Neuronal stem cell (in vitro differentiated cells): ENCODE measurements at regions not wholly inside any gene's neighbourhood (a gene's known extent, or its start where the extent isn't known, plus 50 kb on each side); places are given as distances from the start of the nearest gene placed in this dataset.

Experiments used
- DNase-seq: peaks from one replicate; pipeline ENCODE4 v3.0.0-alpha.2; 2013; ENCODE audit warnings: low spot score
- H2AFZ ChIP-seq: one replicate; pipeline ENCODE4 v1.6.1; 2013; ENCODE audit warnings: mild to moderate bottlenecking, low read length, inconsistent platforms
- H2AK5ac ChIP-seq: 2 replicates; pipeline ENCODE4 v1.6.1; 2013; ENCODE audit warnings: low read depth, mild to moderate bottlenecking, inconsistent platforms, low read length, moderate library complexity, mixed read lengths
- H2BK120ac ChIP-seq: 2 replicates; pipeline ENCODE4 v1.6.1; 2013; ENCODE audit warnings: low read depth, mild to moderate bottlenecking, inconsistent platforms, low read length, moderate library complexity, mixed read lengths
- H2BK12ac ChIP-seq: one replicate; pipeline ENCODE4 v1.6.1; 2013; ENCODE audit warnings: low read length, inconsistent platforms
- H2BK15ac ChIP-seq: 2 replicates; pipeline ENCODE4 v1.6.1; 2013; ENCODE audit warnings: mild to moderate bottlenecking, low read length, inconsistent platforms, mixed read lengths
- H2BK5ac ChIP-seq: one replicate; pipeline ENCODE4 v1.6.1; 2013; ENCODE audit warnings: inconsistent platforms, mild to moderate bottlenecking, low read length, moderate library complexity
- H3K14ac ChIP-seq: one replicate; pipeline ENCODE4 v1.6.1; 2013; ENCODE audit warnings: low read length, inconsistent platforms
- H3K18ac ChIP-seq: 2 replicates; pipeline ENCODE4 v1.6.1; 2013; ENCODE audit warnings: low read length, inconsistent platforms
- H3K23ac ChIP-seq: 2 replicates; pipeline ENCODE4 v1.6.1; 2013; ENCODE audit warnings: low read depth, mild to moderate bottlenecking, mixed read lengths, low read length, inconsistent platforms; ENCODE audit not compliant: poor library complexity
- H3K27ac ChIP-seq: replicated peaks from 3 replicates; pipeline ENCODE4 v1.5.1; 2013; ENCODE audit warnings: low read length, inconsistent platforms
- H3K27me3 ChIP-seq, 3 experiments: 2 replicates each; pipeline ENCODE4 v1.6.1; 2013; ENCODE audit warnings: low read length in 3 of 3, mild to moderate bottlenecking in 2 of 3, inconsistent platforms in 1 of 3, low read depth in 1 of 3, mixed read lengths in 1 of 3, moderate library complexity in 1 of 3; ENCODE audit not compliant: control insufficient read depth in 3 of 3, insufficient read depth in 3 of 3
- H3K36me3 ChIP-seq, 2 donors: replicated peaks in 1 of 2; 2 replicates each; pipeline ENCODE4 v1.6.1; 2013; ENCODE audit warnings: low read length in 2 of 2; ENCODE audit not compliant: control insufficient read depth in 2 of 2, insufficient read depth in 2 of 2
- H3K4ac ChIP-seq: 2 replicates; pipeline ENCODE4 v1.6.1; 2013; ENCODE audit warnings: inconsistent platforms, mild to moderate bottlenecking, low read length, moderate library complexity
- H3K4me1 ChIP-seq, 2 donors: 1 replicate in 1 of 2; 2 replicates in 1 of 2; pipeline ENCODE4 v1.6.1; 2013; ENCODE audit warnings: low read length in 2 of 2, low read depth in 1 of 2; ENCODE audit not compliant: control insufficient read depth in 2 of 2, insufficient read depth in 1 of 2
- H3K4me2 ChIP-seq: one replicate; pipeline ENCODE4 v1.6.1; 2013; ENCODE audit warnings: mild to moderate bottlenecking, low read length, inconsistent platforms; ENCODE audit not compliant: insufficient read depth, poor library complexity, severe bottlenecking
- H3K4me3 ChIP-seq, 2 donors: 2 replicates each; pipeline ENCODE4 v1.5.1; 2013; ENCODE audit warnings: low read length in 2 of 2, mild to moderate bottlenecking in 2 of 2, inconsistent platforms in 1 of 2, moderate library complexity in 1 of 2
- H3K79me1 ChIP-seq: one replicate; pipeline ENCODE4 v1.6.1; 2013; ENCODE audit warnings: low read depth, mild to moderate bottlenecking, inconsistent platforms, low read length, moderate library complexity
- H3K9ac ChIP-seq: one replicate; pipeline ENCODE4 v1.6.1; 2013; ENCODE audit warnings: mild to moderate bottlenecking, low read depth, low read length, inconsistent platforms; ENCODE audit not compliant: poor library complexity
- H3K9me3 ChIP-seq, 2 donors: replicated peaks in 1 of 2; 2 replicates each; pipeline versions ENCODE3 to v1.6.1; 2013; ENCODE audit warnings: low read length in 2 of 2, mild to moderate bottlenecking in 2 of 2, inconsistent platforms in 1 of 2, low read depth in 1 of 2, mixed read lengths in 1 of 2, moderate library complexity in 1 of 2; ENCODE audit not compliant: control insufficient read depth in 2 of 2, insufficient read depth in 1 of 2
- H4K8ac ChIP-seq: one replicate; pipeline ENCODE4 v1.6.1; 2013; ENCODE audit warnings: low read depth, mild to moderate bottlenecking, inconsistent platforms, low read length, moderate library complexity
- H4K91ac ChIP-seq: one replicate; pipeline ENCODE4 v1.6.1; 2013; ENCODE audit warnings: low read length, low read depth, mild to moderate bottlenecking, inconsistent platforms; ENCODE audit not compliant: poor library complexity
- WGBS, 2 donors: extraction: QIAGEN DNeasy Blood & Tissue Kit; methylation state at CpG; one replicate each; pipeline ENCODE4 v1.1.7; 2013; ENCODE audit warnings: missing lambda C conversion rate in 2 of 2, mixed read lengths in 1 of 2; ENCODE audit not compliant: insufficient read length in 2 of 2, insufficient replicate concordance in 1 of 2; ENCODE audit errors: extremely low coverage in 2 of 2; 5-methylcytosine and 5-hydroxymethylcytosine counted together

DNA sequence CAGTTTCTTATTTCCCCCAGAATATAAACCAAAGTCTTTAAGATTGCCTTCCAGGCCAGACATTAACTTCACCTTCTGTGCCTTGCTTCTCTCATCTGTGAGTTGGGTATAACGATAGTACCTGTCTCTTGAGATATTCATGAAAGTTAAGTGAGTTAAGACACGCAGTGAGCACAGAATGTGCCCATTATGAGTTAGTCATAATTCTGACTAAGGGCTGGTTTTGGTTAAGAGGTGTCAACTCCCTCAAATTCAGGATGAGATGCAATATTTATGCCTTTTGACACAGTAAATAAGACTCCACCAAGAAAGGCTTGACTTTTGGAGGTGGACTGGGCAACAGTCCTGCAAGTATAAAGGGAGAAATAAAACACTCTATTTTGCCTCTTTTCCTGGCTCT, 528.7 kb upstream of the IGFBP3 start:
- no peaks in the 10 kb centered on the region for H3K79me1 ChIP-seq
- no peaks in the 10 kb centered on the region for H3K4me1 ChIP-seq
- H3K27ac ChIP-seq = no peak overlapping the region
- no peaks in the 10 kb centered on the region for H3K36me3 ChIP-seq
- no peaks in the 10 kb centered on the region for H3K27me3 ChIP-seq
- no peak overlapping the region for H4K91ac ChIP-seq
- H3K9me3 ChIP-seq = no peaks in the 10 kb centered on the region
- no CpG with 5 or more reads among the region's 2 CpGs for WGBS, 2 donors
- H3K4me3 ChIP-seq = no peak overlapping the region
- no peak overlapping the region for H2BK12ac ChIP-seq
- no peak overlapping the region for H3K9ac ChIP-seq
- H3K4ac ChIP-seq = no peak overlapping the region
- H2BK120ac ChIP-seq = no peak overlapping the region
- no peak overlapping the region for H2AK5ac ChIP-seq
- no peak overlapping the region for H3K14ac ChIP-seq
- no peak overlapping the region for H4K8ac ChIP-seq
- no peak for DNase-seq
- H3K4me2 ChIP-seq = no peak overlapping the region
- no peak overlapping the region for H3K23ac ChIP-seq
- no peak overlapping the region for H3K18ac ChIP-seq
- no peak overlapping the region for H2AFZ ChIP-seq
- no peak overlapping the region for H2BK15ac ChIP-seq
- H2BK5ac ChIP-seq = no peak overlapping the region

DNA sequence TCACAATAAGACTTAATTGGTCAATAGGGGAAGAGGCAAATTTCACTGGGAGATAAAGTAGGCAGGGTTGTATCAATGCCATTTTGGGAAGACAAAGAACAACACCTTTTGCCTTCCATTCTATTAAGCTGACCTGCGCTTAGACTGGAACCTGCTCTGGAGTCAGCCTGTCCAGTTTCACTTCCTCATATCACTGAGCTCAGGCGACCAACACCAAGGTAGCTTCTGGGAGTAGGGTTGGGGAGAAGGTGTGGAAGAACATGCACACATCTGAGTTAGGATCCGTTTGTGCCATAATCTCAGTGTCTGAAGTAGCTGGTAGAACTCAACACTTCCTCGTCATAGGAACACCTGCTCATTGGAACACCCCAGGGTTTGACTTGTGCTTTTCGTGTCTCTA, 527.4 kb upstream of the IGFBP3 start:
- Histone ChIP-seq H3K4me3 (no peak overlapping the region), H3K36me3 (no peaks in the 10 kb centered on the region), H2BK5ac (no peak overlapping the region), H3K27me3 (no peaks in the 10 kb centered on the region), H3K9me3 (no peaks in the 10 kb centered on the region), H3K4ac (no peak overlapping the region), H3K9ac (no peak overlapping the region), H4K91ac (no peak overlapping the region), H2BK15ac (no peak overlapping the region), H2AK5ac (no peak overlapping the region), H3K14ac (no peak overlapping the region), H3K18ac (no peak overlapping the region), H2BK12ac (no peak overlapping the region), H3K79me1 (no peaks in the 10 kb centered on the region), H3K4me2 (no peak overlapping the region), H3K27ac (no peak overlapping the region), H2AFZ (no peak overlapping the region), H3K4me1 (no peaks in the 10 kb centered on the region), H3K23ac (no peak overlapping the region), H4K8ac (no peak overlapping the region), H2BK120ac (no peak overlapping the region)
- DNase-seq = no peak
- WGBS, 2 donors = no CpG with 5 or more reads among the region's 5 CpGs

DNA sequence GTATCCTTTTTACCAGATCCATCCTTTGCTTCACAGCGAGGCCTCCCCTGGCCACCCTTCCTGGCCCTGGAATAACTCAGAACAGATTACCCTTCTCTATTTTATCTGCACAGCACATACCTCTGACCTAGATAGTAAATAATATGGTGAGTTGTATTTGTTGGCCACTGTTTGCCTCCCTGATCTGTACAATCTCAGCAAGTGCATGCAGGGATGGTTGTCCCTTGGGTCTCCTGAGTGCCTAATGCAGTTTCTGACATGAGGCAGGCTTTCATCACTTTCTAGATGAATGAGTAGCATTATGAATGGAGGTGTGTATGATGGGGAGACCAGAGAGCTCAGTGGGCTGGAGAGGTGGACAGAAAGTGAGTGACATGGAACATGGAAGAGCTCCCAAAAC, 525.1 kb upstream of the IGFBP3 start:
- no peak overlapping the region for H3K23ac ChIP-seq

DNA sequence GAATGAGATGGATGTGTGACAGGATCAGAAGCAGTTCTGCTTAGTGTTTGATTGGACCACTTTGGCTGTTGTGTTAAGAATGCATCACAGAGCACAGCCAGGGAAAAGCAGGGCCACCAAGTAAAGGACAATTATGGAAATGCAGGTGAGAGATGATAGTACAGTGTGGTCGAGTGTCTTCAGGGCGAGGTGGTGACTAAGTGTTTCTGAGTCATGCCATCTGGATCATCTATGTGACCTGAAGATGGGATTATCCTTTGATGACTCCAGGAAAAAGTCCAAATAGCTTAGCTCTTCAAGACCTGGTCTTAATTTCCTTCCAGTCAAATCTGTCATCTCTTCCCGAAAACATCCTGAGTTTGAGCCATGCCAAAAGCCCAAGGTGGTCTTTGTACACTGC, 523.2 kb upstream of the IGFBP3 start:
- no peak overlapping the region for H3K14ac ChIP-seq
- no peak overlapping the region for H2BK120ac ChIP-seq
- no peaks in the 10 kb centered on the region for H3K27me3 ChIP-seq
- no peak overlapping the region for H2AFZ ChIP-seq
- no peaks in the 10 kb centered on the region for H3K9me3 ChIP-seq
- no peak overlapping the region for H3K9ac ChIP-seq
- H3K4ac ChIP-seq = no peak overlapping the region
- no peak overlapping the region for H4K8ac ChIP-seq
- H2BK5ac ChIP-seq = no peak overlapping the region
- DNase-seq = no peak
- H3K4me2 ChIP-seq = no peak overlapping the region
- H3K27ac ChIP-seq = no peak overlapping the region
- H3K79me1 ChIP-seq = no peaks in the 10 kb centered on the region
- H3K18ac ChIP-seq = no peak overlapping the region
- no peak overlapping the region for H3K4me3 ChIP-seq
- H3K36me3 ChIP-seq = no peaks in the 10 kb centered on the region
- no CpG with 5 or more reads among the region's 3 CpGs for WGBS, 2 donors
- no peak overlapping the region for H3K23ac ChIP-seq
- no peak overlapping the region for H2AK5ac ChIP-seq
- no peak overlapping the region for H2BK12ac ChIP-seq
- no peak overlapping the region for H2BK15ac ChIP-seq
- no peak overlapping the region for H4K91ac ChIP-seq
- H3K4me1 ChIP-seq = no peaks in the 10 kb centered on the region

More for the DNA sequence above, 525.1 kb upstream of the IGFBP3 start:
- H3K9ac ChIP-seq = no peak overlapping the region
- H3K4me2 ChIP-seq = no peak overlapping the region
- H4K91ac ChIP-seq = no peak overlapping the region
- H3K4me3 ChIP-seq = no peak overlapping the region
- H3K79me1 ChIP-seq = no peaks in the 10 kb centered on the region
- H2AFZ ChIP-seq = no peak overlapping the region
- no peak overlapping the region for H3K18ac ChIP-seq
- no peak overlapping the region for H2AK5ac ChIP-seq
- no peak overlapping the region for H3K14ac ChIP-seq
- H2BK5ac ChIP-seq = no peak overlapping the region
- H3K27me3 ChIP-seq = no peaks in the 10 kb centered on the region
- H3K27ac ChIP-seq = no peak overlapping the region
- H2BK15ac ChIP-seq = no peak overlapping the region
- DNase-seq = no peak
- H3K4ac ChIP-seq = no peak overlapping the region
- H3K9me3 ChIP-seq = no peaks in the 10 kb centered on the region
- no peak overlapping the region for H2BK12ac ChIP-seq
- no peaks in the 10 kb centered on the region for H3K36me3 ChIP-seq
- no peak overlapping the region for H2BK120ac ChIP-seq
- H3K4me1 ChIP-seq = no peaks in the 10 kb centered on the region
- no CpG with 5 or more reads among the region's 1 CpG for WGBS, 2 donors
- H4K8ac ChIP-seq = no peak overlapping the region
